HuH-7.5 (cell line): ENCODE measurements at regions not wholly inside any gene's neighbourhood (a gene's known extent, or its start where the extent isn't known, plus 50 kb on each side); places are given as distances from the start of the nearest gene placed in this dataset.

ENCODE experiments used
- DNase-seq: peaks from one replicate; pipeline ENCODE4 v3.0.0; 2011; ENCODE audit warnings: low spot score

DNA sequence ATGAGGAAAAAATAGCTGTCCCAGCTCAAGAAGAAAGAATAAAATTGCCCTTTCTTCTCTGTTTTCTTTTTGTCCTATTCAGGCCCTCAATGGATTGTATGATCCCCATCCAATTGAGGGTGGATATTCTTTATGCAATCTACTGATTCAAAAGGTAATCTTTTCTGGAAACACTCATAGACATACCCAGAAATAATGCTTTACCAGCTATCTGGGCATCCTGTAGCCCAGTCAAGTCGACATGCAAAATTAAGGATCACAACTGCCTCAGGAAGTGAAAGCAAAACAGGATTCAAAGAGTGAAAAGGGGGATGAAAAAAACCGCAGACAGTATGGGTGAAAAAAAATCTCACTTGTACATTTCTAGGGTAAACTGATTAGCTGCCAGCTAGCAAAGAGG lies 410.1 kb downstream of the TBC1D32 start:
- DNase-seq: no peak

- no peak for DNase-seq
Measured at GRCh38 chr6:120918137-120918536, 416.1 kb downstream of the TBC1D32 start.

DNA sequence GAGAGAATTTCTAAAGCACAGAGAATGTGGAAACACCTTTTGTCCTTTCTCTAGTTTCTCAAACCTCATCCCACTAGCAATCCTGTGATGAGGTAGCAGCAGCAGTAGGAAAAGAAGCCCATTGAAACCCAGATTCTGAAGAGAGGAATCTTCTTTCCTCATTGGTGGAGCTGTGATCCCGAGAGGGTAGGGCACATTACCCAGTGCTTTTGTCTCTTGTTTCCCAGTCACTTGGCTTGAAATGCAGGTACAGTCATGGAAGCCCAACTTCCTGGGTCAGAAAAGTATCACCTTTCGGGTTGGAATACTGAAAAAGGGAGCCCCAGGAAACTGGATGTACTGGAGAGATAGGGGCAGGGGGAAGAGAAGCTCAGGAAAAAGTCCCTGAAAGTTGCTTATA lies 417.4 kb downstream of the TBC1D32 start:
- no peak for DNase-seq

DNA sequence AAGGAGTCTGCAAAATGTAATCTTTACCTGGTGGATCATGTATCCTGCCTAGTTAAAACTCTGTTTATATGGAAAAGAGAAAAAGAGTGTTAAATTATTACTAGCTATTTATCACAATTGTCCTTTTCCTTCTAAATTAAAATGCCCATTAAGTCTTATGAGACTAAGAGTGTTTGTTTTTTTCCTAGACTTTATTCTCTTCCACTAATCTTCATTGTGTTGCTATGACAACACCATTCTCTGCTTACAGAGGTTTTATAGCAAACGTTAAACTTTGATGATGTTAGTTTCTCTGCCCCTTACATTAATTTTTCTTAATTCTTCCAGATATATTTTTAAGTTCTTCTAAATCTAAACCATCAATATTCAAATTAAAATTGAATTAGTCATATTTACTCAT lies 420.8 kb downstream of the TBC1D32 start:
- no peak for DNase-seq

GRCh38 chr6:120908767-120909166 lies 425.5 kb downstream of the TBC1D32 start:
- no peak for DNase-seq

DNA sequence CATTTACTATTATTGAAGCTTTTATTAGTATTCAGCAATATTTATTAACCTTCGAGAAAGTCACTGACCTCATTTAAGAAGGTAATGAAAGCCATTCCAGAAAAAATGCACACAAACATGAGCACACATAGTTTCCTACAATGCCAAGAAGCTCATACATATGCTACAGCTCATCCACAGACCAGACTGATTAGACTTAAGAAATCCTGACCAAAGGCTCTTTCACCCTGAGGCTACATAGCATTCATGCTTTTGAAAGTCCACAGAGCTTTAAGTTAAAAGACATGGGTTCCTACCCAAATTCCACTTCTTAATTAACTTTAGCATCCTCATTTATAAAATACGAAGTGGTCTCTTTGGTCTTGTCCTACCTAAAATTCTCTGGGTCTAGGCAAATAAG lies 430.4 kb downstream of the TBC1D32 start:
- DNase-seq: no peak

DNA sequence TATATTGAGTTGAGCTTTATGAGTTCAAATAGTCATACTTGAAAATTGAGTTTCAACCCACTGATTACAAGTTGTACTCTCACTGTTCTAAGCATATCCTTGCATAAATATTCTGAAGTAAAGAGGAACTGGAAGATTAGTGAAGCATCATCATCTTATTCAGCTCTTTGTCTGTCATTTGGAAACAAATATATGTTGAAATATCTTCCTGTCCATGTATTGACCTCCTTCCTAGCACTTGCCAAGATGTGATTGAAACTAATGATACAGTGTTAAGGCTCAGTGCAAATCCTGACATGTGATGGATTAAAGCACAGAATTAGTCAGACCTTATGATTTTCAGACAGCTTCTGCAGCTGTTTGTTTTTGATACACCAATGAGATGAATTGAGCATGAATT lies 434.3 kb downstream of the TBC1D32 start:
- no peak for DNase-seq

DNA sequence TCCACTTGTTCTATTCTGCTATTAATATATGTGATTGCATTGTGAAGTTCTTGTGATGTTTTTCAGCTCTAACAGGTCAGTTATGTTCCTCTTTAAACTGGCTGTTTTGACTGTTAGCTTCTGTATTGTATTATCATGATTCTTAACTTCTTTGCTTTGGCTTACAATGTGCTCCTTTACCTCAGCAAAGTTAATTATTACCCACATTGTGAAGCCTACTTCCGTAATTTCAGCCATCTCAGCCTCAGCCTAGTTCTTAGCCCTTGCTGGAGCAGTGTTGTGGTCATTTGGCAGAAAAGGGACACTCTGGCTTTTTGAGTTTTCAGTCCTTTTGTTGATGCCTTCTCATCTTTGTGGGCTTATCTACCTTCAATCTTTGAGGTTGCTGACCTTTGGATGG lies 440.2 kb downstream of the TBC1D32 start:
- no peak for DNase-seq

GRCh38 chr6:120876931-120877330 lies 457.3 kb downstream of the TBC1D32 start:
- no peak for DNase-seq

GRCh38 chr6:120876424-120876823 lies 457.9 kb downstream of the TBC1D32 start:
- no peak for DNase-seq

DNA sequence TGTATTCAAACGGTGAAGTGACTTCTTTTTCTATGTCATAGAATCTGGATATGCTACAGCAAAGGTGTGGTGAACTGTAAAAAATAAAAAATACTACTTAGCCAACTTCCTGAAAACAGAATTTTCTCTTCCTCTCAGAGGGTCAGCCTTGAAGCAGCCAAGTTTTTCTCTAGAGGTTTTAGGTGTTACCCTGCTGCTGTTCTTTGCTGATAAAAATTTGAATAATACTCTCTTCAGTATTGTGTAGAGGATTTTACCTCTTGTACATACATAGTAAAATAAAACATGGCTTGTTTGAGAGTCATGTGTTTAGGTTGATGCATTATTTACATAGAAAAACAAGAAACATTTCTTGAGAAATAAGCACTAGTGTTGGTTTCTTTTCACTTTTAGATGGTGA lies 458.4 kb downstream of the TBC1D32 start:
- no peak for DNase-seq

DNA sequence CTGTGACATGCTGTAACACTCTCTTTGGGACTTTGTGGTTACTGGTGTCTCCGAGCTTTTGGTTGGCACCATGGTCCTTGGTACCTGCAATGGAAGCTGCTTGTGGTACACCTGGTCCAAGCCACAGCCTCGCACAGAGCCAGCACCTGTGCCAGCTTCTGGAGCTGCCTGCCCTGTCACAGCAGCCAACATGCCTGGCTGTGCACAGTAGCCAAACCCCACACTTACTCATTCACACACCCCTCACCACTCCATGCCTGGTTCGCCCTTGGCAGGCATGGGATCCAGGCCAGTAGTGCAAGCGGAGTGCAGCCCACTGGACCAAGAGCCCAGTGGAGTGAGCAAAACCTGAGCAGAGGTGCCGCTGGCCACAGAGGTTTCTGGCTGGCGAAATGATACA lies 459.9 kb downstream of the TBC1D32 start:
- no peak for DNase-seq

- no peak for DNase-seq
Measured at GRCh38 chr6:120873125-120873865, 461.0 kb downstream of the TBC1D32 start.

GRCh38 chr6:120872262-120872578 lies 462.1 kb downstream of the TBC1D32 start:
- no peak for DNase-seq

GRCh38 chr6:120871416-120872261 lies 462.6 kb downstream of the TBC1D32 start:
- no peak for DNase-seq

- DNase-seq: no peak
Measured at GRCh38 chr6:120869397-120869796, 464.9 kb downstream of the TBC1D32 start.

DNA sequence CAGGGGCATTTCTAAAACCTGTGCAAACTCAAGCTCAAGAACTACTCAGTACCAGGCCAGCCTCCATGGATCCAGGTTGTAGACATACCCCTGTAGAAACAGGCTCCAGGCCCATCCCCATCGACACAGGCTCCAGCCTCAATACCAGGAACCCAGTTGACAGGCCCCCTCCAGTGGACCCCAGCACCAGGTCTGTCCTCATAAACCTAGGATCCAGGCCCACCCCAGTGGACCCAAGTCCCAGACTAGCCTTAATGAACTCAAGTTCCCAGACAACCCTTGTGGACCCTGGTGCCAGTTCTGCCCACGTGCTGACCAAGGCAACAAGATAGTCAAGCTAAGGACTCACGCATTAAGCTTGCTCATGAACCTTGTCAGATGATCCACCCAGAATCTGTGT lies 476.9 kb downstream of the TBC1D32 start:
- no peak for DNase-seq

- DNase-seq: no peak
Measured at GRCh38 chr6:120854583-120854982, 479.7 kb downstream of the TBC1D32 start.

DNA sequence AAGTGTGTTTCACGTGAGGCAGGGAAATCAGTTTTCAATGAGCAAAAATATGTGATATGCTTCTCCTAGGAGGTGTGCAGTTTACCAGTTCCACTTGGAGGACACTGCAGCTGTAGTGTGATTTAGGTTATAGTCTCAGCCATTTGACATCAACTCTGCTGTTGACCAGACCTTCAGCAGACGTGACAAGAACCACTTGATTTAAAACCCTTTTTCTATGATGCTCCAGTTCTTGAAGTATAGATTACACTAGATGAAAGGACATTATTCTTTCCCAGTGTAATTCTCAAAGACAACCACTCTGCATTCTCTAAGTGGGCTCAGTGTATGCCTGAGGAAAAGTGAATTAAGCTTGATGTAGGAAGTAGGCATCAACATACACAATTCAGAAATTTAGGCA lies 480.8 kb downstream of the TBC1D32 start:
- no peak for DNase-seq

- no peak for DNase-seq
Measured at GRCh38 chr6:120852293-120852849, 481.9 kb downstream of the TBC1D32 start.

DNA sequence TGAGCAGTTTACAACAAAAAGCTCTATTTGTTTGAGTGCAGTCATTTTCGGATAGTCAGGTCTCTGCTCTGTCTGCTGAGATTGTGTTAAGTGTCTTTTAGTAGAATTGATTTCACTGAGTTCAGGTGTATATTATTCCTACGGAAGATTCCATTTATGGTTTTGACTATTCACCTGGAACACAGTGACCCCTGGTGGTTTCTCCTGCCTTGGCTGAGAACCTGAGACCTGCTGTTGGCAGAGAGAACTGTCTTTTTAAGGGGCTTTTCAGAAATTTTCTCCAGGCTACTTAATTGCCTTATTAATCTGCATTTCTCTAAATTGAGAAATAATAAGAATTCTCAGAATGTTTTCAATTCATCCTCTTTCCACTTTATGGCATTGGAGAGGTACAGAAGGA lies 508.0 kb downstream of the TBC1D32 start:
- peak; percentile 18 for DNase-seq

DNA sequence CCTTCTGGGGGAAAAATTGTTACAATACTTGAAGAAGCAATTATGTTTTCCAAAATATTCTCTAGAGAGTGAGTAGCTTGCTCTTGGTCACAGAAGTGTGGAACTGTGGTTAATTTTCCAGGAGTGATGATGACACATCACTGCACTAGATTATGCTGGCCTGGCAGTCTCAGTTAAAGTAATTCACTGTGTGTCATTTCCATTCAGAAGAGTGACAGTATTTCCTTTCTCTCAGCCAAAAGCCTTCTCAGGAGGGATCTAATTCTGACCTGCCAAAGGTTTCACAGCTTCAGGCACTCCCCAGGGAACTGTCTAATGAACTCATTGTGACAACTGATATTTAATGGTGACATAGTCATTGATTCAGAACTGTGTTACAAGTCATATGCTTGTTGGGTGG lies 517.5 kb downstream of the TBC1D32 start:
- DNase-seq: no peak

DNA sequence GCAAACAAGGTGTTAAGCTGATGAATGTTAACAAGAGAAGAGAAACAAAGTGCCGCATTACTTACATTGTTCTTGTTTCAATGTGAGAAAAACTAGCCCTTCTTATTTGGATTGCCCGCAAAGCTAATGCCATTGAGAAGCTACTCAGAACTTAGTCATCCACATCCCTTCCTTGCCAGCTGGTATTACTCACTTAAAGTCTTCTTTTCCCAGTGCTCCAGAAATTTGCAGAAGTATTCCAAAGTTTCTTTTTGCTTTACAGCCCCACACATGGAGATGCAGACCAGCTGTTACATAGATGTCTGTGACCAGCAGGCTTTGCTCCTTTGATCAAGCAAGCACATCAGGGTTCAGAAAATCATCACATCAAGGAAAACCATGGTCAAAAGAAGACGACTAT lies 529.0 kb downstream of the TBC1D32 start:
- DNase-seq: no peak
